SK-N-SH (cell line): ENCODE measurements at regions not wholly inside any gene's neighbourhood (a gene's known extent, or its start where the extent isn't known, plus 50 kb on each side); places are given as distances from the start of the nearest gene placed in this dataset.

Experiments
- CTCF ChIA-PET: fragments of 300-600, 350-600 bp; formaldehyde crosslinking; extraction: SDS; loops from one replicate; lab custom pipeline; 2021; lab: Yijun Ruan, JAX
- POLR2A ChIA-PET: fragments of 350-600 bp; sonication (Branson Sonifier 250); formaldehyde crosslinking; extraction: SDS; loops from one replicate; lab custom pipeline; 2020; ENCODE audit warnings: antibody characterized with exemption, inconsistent platforms; lab: Yijun Ruan, JAX
- DNase-seq: peaks from one replicate; pipeline ENCODE4 v3.0.0; 2012
- H2AFZ ChIP-seq: fragments of 200-600 bp; sonication (generic); 2 replicates; pipeline ENCODE4 v1.8.1; 2016; ENCODE audit warnings: antibody characterized with exemption, mild to moderate bottlenecking, low read depth
- H3F3A ChIP-seq: fragments of 200-600 bp; sonication (generic); replicated peaks from 2 replicates; pipeline ENCODE3; 2016; ENCODE audit warnings: antibody characterized with exemption, mild to moderate bottlenecking; ENCODE audit not compliant: insufficient read depth
- H3K27ac ChIP-seq, 2 experiments: fragments of 200-500 bp in 1 of 2; fragments of 200-600 bp in 1 of 2; sonication (Bioruptor generic) in 1 of 2; sonication (generic), shearing (Covaris generic) in 1 of 2; 2 replicates each; pipeline versions ENCODE4 v1.5.1 to v1.6.1; 2014 to 2016; ENCODE audit warnings: low read depth in 2 of 2, inconsistent platforms in 1 of 2, low read length in 1 of 2, mild to moderate bottlenecking in 1 of 2, mixed read lengths in 1 of 2
- H3K27me3 ChIP-seq: fragments of 200-600 bp; sonication (generic), shearing (Covaris generic); 2 replicates; pipeline ENCODE4 v1.6.1; 2016; ENCODE audit warnings: mixed run types; ENCODE audit not compliant: insufficient read depth
- H3K36me3 ChIP-seq, 2 experiments: fragments of 200-500 bp in 1 of 2; fragments of 200-600 bp in 1 of 2; sonication (Bioruptor generic) in 1 of 2; sonication (generic) in 1 of 2; replicated peaks in 1 of 2; 2 replicates each; pipeline versions ENCODE3 to v1.5.1; 2014 to 2016; ENCODE audit warnings: low read length in 1 of 2, mild to moderate bottlenecking in 1 of 2; ENCODE audit not compliant: insufficient read depth in 2 of 2, control insufficient read depth in 1 of 2
- H3K4me1 ChIP-seq, 2 experiments: fragments of 200-500 bp in 1 of 2; fragments of 200-600 bp in 1 of 2; sonication (Bioruptor generic) in 1 of 2; sonication (generic), shearing (Covaris generic) in 1 of 2; 2 replicates each; pipeline versions ENCODE4 v1.5.1 to v1.6.1; 2014 to 2016; ENCODE audit warnings: low read depth in 1 of 2, low read length in 1 of 2, mixed run types in 1 of 2; ENCODE audit not compliant: insufficient read depth in 2 of 2, control insufficient read depth in 1 of 2
- H3K4me2 ChIP-seq: fragments of 200-600 bp; sonication (generic), shearing (Covaris generic); 2 replicates; pipeline ENCODE4 v1.6.1; 2017; ENCODE audit warnings: mixed run types
- H3K4me3 ChIP-seq, 2 experiments: fragments of 200-500 bp in 1 of 2; fragments of 200-600 bp in 1 of 2; sonication (Bioruptor generic) in 1 of 2; sonication (generic), shearing (Covaris generic) in 1 of 2; 2 replicates each; pipeline versions ENCODE4 v1.5.1 to v1.8.1; 2014 to 2016; ENCODE audit warnings: low read depth in 2 of 2, inconsistent platforms in 1 of 2, low read length in 1 of 2, mild to moderate bottlenecking in 1 of 2, mixed read lengths in 1 of 2, moderate library complexity in 1 of 2
- H3K79me2 ChIP-seq: fragments of 200-600 bp; sonication (generic); 2 replicates; pipeline ENCODE4 v1.8.1; 2017; ENCODE audit warnings: mild to moderate bottlenecking; ENCODE audit not compliant: insufficient read depth
- H3K9ac ChIP-seq: fragments of 200-600 bp; sonication (generic); 2 replicates; pipeline ENCODE4 v1.6.1; 2017; ENCODE audit warnings: mixed run types
- H3K9me2 ChIP-seq: fragments of 200-600 bp; sonication (generic); 2 replicates; pipeline ENCODE4 v1.6.1; 2017; ENCODE audit warnings: mixed run types
- H3K9me3 ChIP-seq: fragments of 200-600 bp; sonication (generic); 2 replicates; pipeline ENCODE4 v1.6.1; 2017; ENCODE audit warnings: mixed run types, mild to moderate bottlenecking, moderate library complexity
- H4K20me1 ChIP-seq: fragments of 200-600 bp; sonication (generic); 2 replicates; pipeline ENCODE4 v1.6.1; 2017; ENCODE audit warnings: mild to moderate bottlenecking, mixed run types; ENCODE audit not compliant: insufficient read depth
- CHD2 ChIP-seq: fragments of 150-350 bp; IDR thresholded peaks from 2 replicates; pipeline ENCODE4 v1.6.1; 2018; ENCODE audit warnings: low read length; ENCODE audit not compliant: partially characterized antibody
- ELF1 ChIP-seq: IDR thresholded peaks from 2 replicates; pipeline ENCODE4 v1.4.0; 2012
- JUND ChIP-seq: IDR thresholded peaks from 2 replicates; pipeline ENCODE4 v1.4.0; 2012
- NRF1 ChIP-seq: IDR thresholded peaks from 2 replicates; pipeline ENCODE4 v1.6.1; 2012; ENCODE audit warnings: low read depth, mild to moderate bottlenecking, low read length
- REST ChIP-seq: IDR thresholded peaks from 2 replicates; pipeline ENCODE4 v1.6.1; 2012; ENCODE audit warnings: mild to moderate bottlenecking, low read depth, low read length, moderate library complexity
- RFX5 ChIP-seq: IDR thresholded peaks from 2 replicates; pipeline ENCODE4 v1.6.1; 2012; ENCODE audit warnings: mild to moderate bottlenecking, improper control_type of control experiment, low read length
- SMC3 ChIP-seq: IDR thresholded peaks from 2 replicates; pipeline ENCODE4 v1.6.1; 2012; ENCODE audit warnings: low read depth, low read length, improper control_type of control experiment
- TEAD4 ChIP-seq: IDR thresholded peaks from 2 replicates; pipeline ENCODE4 v1.4.0; 2012; ENCODE audit warnings: mild to moderate bottlenecking, borderline replicate concordance; ENCODE audit not compliant: insufficient read depth
- WGBS: methylation state at CpG from one replicate; pipeline ENCODE4 v1.1.6; 2017; ENCODE audit warnings: low lambda C conversion rate; 5-methylcytosine and 5-hydroxymethylcytosine counted together

GRCh38 chr2:187125318-187125717, 276.3 kb upstream of the ZSWIM2 start:
- no peak overlapping the region for H3K9ac ChIP-seq
- no peaks in the 10 kb centered on the region for H4K20me1 ChIP-seq
- H3K4me1 ChIP-seq: peaks cover 0 to 4% of the 10 kb centered on the region in 2 experiments; a peak in 3 of 4 replicates
- no peak overlapping the region for H3K27ac ChIP-seq
- POLR2A ChIA-PET: no interaction called here
- no peaks in the 10 kb centered on the region for H3K27me3 ChIP-seq
- CTCF ChIA-PET: no interaction called here
- TF ChIP-seq CHD2: no peak
- no peak for TF ChIP-seq ELF1
- TF ChIP-seq JUND: no peak
- no peak for TF ChIP-seq SMC3
- H3F3A ChIP-seq: no peaks in the 10 kb centered on the region
- H3K79me2 ChIP-seq: no peaks in the 10 kb centered on the region
- no peak for DNase-seq
- no peak overlapping the region for H3K4me3 ChIP-seq
- no peaks in the 10 kb centered on the region for H3K9me3 ChIP-seq
- no peaks in the 10 kb centered on the region for H3K9me2 ChIP-seq
- no peak overlapping the region for H2AFZ ChIP-seq
- H3K36me3 ChIP-seq: no peaks in the 10 kb centered on the region
- H3K4me2 ChIP-seq: no peak overlapping the region

GRCh38 chr2:187124529-187124928, 275.6 kb upstream of the ZSWIM2 start:
- 44% methylated on average over 3 of the region's 3 CpGs for WGBS
- CTCF ChIA-PET: interaction anchor here (1.4 kb wide), 1 partner anchor 14 kb away, joined by 4 read pairs; no protein-coding TSS in a partner anchor

More at GRCh38 chr2:187124529-187124928, 275.6 kb upstream of the ZSWIM2 start:
- DNase-seq: no peak
- H3K9me3 ChIP-seq: no peaks in the 10 kb centered on the region
- no peaks in the 10 kb centered on the region for H3K9me2 ChIP-seq
- no peak overlapping the region for H2AFZ ChIP-seq
- no peak overlapping the region for H3K9ac ChIP-seq
- no peaks in the 10 kb centered on the region for H4K20me1 ChIP-seq
- peaks cover 0 to 4% of the 10 kb centered on the region in 2 experiments; a peak in 3 of 4 replicates for H3K4me1 ChIP-seq
- H3K27me3 ChIP-seq: no peaks in the 10 kb centered on the region
- POLR2A ChIA-PET: no interaction called here
- no peak overlapping the region for H3K4me2 ChIP-seq
- H3K79me2 ChIP-seq: no peaks in the 10 kb centered on the region
- H3K27ac ChIP-seq: no peak overlapping the region
- H3K4me3 ChIP-seq: no peak overlapping the region
- no peaks in the 10 kb centered on the region for H3K36me3 ChIP-seq
- no peaks in the 10 kb centered on the region for H3F3A ChIP-seq
- TF ChIP-seq NRF1 (no peak), RFX5 (no peak), REST (no peak), TEAD4 (no peak)
